WI38 (cell line): ENCODE measurements at regions not wholly inside any gene's neighbourhood (a gene's known extent, or its start where the extent isn't known, plus 50 kb on each side); places are given as distances from the start of the nearest gene placed in this dataset.

Source experiments
- H3K4me3 ChIP-seq: 2 replicates; pipeline ENCODE4 v1.5.1; 2011; ENCODE audit warnings: low read depth, mild to moderate bottlenecking, control low read depth, low read length
- CTCF ChIP-seq: IDR thresholded peaks from 2 replicates; pipeline ENCODE4 v1.5.1; 2012; ENCODE audit warnings: low read depth, mild to moderate bottlenecking, control low read depth, low read length

GRCh38 chr6:74826263-74826662, 379.6 kb downstream of the COL12A1 start:
- H3K4me3 ChIP-seq = no peak overlapping the region
- TF ChIP-seq CTCF = no peak

GRCh38 chr6:74814440-74814839, 391.4 kb downstream of the COL12A1 start:
- TF ChIP-seq CTCF = no peak
- no peak overlapping the region for H3K4me3 ChIP-seq

GRCh38 chr6:74807674-74808073, 398.2 kb downstream of the COL12A1 start:
- no peak overlapping the region for H3K4me3 ChIP-seq
- TF ChIP-seq CTCF = no peak

GRCh38 chr6:74805916-74806696, 399.7 kb downstream of the COL12A1 start:
- H3K4me3 ChIP-seq = no peak overlapping the region
- no peak for TF ChIP-seq CTCF

- no peak overlapping the region for H3K4me3 ChIP-seq
- TF ChIP-seq CTCF = no peak
Measured at GRCh38 chr6:74798302-74798701, 407.6 kb downstream of the COL12A1 start.

- H3K4me3 ChIP-seq = no peak overlapping the region
- no peak for TF ChIP-seq CTCF
Measured at GRCh38 chr6:74785236-74785635, 420.6 kb downstream of the COL12A1 start.

GRCh38 chr6:74782346-74782745, 423.5 kb downstream of the COL12A1 start:
- no peak overlapping the region for H3K4me3 ChIP-seq
- no peak for TF ChIP-seq CTCF
